ENCODE measurements at regions not wholly inside any gene's neighbourhood (a gene's known extent, or its start where the extent isn't known, plus 50 kb on each side); places are given as distances from the start of the nearest gene placed in this dataset.

DNA sequence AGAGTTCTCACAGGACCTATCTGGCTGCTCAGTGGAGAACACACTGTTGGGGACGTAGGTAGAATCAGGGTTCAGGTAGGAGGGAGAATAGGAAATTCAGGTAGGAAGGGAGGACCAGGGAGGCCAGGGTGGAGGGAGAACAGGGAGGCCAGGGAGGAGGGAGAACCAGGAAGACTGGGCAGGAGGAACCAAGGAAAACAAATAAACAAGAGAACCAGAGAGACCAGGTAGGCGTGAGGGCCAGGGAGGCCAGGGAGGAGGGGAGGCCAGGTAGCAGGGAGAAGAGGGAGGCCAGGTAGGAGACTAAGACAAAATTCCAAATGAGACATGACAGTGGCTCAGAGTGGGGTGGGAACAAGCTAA, 337.6 kb downstream of the EIPR1 start:
- H3K36me3 ChIP-seq (ENCODE audit: control insufficient read depth, low read length), result no peaks in the 10 kb centered on the region

DNA sequence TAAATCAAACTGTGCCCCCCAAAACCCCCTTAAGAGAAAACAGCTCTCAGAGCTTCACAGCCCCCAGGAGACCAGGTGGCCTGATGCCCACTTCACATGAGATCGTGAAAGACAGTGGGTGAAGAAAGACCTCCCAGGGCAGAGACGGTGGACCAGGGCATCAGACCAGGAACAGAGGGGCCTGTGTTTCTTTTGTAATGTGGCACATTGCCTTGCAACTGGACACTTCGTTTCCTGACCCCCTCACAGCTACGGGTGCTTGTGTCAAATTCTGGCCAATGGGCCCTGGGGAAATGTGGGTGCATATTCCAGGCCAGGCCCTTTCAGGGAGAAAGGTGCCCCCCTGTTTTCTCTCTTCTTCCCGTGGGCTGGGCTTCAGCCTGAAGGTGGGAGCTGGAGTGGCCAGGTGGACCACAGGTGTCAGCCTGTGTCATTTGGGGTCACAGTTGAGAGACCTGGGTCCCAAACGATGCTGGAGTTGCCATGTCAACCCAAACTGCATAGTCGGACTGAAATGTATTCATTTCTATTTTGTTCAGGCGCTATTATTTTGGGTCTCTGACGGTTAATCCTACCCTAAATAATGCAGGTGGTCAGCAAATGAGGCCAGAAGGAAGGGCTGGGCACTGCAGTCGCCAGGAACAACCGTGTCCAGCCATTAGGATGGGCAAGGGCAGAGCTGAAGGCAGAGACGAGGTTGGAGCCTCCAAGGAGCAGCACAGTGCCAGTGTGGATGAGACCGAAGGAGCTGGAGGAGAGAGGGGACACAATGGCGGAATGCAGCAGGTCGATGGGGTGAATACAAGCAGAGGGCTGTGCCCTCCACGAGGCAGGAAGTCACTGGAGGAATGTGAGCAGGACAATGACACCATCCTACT, 338.2 kb downstream of the EIPR1 start:
- TF ChIP-seq, protein P1, sequence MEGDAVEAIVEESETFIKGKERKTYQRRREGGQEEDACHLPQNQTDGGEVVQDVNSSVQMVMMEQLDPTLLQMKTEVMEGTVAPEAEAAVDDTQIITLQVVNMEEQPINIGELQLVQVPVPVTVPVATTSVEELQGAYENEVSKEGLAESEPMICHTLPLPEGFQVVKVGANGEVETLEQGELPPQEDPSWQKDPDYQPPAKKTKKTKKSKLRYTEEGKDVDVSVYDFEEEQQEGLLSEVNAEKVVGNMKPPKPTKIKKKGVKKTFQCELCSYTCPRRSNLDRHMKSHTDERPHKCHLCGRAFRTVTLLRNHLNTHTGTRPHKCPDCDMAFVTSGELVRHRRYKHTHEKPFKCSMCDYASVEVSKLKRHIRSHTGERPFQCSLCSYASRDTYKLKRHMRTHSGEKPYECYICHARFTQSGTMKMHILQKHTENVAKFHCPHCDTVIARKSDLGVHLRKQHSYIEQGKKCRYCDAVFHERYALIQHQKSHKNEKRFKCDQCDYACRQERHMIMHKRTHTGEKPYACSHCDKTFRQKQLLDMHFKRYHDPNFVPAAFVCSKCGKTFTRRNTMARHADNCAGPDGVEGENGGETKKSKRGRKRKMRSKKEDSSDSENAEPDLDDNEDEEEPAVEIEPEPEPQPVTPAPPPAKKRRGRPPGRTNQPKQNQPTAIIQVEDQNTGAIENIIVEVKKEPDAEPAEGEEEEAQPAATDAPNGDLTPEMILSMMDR (IDR thresholded peaks at IDR 0.05; ENCODE audit: low read depth, low read length, poor library complexity, severe bottlenecking), result no peak
- TF ChIP-seq EZH2phosphoT487 (IDR thresholded peaks at IDR 0.05; ENCODE audit: borderline replicate concordance, low read length), result no peak
- no peaks in the 10 kb centered on the region for H3K4me1 ChIP-seq (ENCODE audit: control insufficient read depth, low read length)

More for the DNA sequence above, 337.6 kb downstream of the EIPR1 start:
- Histone ChIP-seq H3K9me3 (ENCODE audit: control insufficient read depth, insufficient read depth, low read length) (no peaks in the 10 kb centered on the region), H3K4me1 (ENCODE audit: control insufficient read depth, low read length) (no peaks in the 10 kb centered on the region), H3K27me3 (ENCODE audit: control insufficient read depth, low read length) (no peaks in the 10 kb centered on the region), H4K20me1 (ENCODE audit: control insufficient read depth, insufficient read depth, low read depth, low read length) (no peaks in the 10 kb centered on the region), H3K27ac (ENCODE audit: low read depth, low read length) (no peak overlapping the region), H3K4me2 (ENCODE audit: low read length) (no peak overlapping the region), H3K4me3 (ENCODE audit: low read length) (no peak overlapping the region), H3K79me2 (ENCODE audit: control insufficient read depth, low read length) (no peaks in the 10 kb centered on the region), H3K9me2 (replicated peaks; ENCODE audit: control insufficient read depth, low read length) (no peaks in the 10 kb centered on the region), H3F3A (ENCODE audit: control insufficient read depth, insufficient read depth) (no peaks in the 10 kb centered on the region)
- TF ChIP-seq EZH2phosphoT487 (IDR thresholded peaks at IDR 0.05; ENCODE audit: borderline replicate concordance, low read length), result no peak

DNA sequence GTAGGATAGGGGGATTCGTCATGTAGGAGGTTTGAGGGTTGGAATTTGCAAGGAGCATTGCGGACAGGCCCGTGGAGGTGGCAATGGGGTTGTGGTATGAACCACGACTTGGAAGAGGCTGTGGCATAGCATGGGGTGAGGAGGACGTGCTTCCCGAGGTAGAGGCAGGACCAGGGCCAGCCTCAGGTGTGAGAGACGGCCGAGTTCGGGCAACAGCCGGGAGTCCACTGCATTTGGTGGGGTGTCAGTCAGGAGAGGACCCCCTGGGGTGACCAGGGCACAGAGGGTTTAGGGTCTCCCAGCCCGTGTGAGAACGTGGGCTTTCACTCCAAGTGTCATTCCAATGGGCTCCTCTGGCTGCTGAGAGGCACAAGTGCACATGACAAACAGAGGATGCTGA, 339.0 kb downstream of the EIPR1 start:
- H3F3A ChIP-seq (ENCODE audit: control insufficient read depth, insufficient read depth), result no peaks in the 10 kb centered on the region
- H3K9me3 ChIP-seq (ENCODE audit: control insufficient read depth, insufficient read depth, low read length), result no peaks in the 10 kb centered on the region
- no peak overlapping the region for H3K4me2 ChIP-seq (ENCODE audit: low read length)
- no peaks in the 10 kb centered on the region for H3K27me3 ChIP-seq (ENCODE audit: control insufficient read depth, low read length)
- H3K27ac ChIP-seq (ENCODE audit: low read depth, low read length), result no peak overlapping the region
- H3K79me2 ChIP-seq (ENCODE audit: control insufficient read depth, low read length), result no peaks in the 10 kb centered on the region
- no peaks in the 10 kb centered on the region for H3K36me3 ChIP-seq (ENCODE audit: control insufficient read depth, low read length)
- H3K4me3 ChIP-seq (ENCODE audit: low read length), result no peak overlapping the region
- TF ChIP-seq, protein P1 (IDR thresholded peaks at IDR 0.05; ENCODE audit: low read depth, low read length, poor library complexity, severe bottlenecking), result no peak
- no peak for TF ChIP-seq EZH2phosphoT487 (IDR thresholded peaks at IDR 0.05; ENCODE audit: borderline replicate concordance, low read length)
- H3K9me2 ChIP-seq (replicated peaks; ENCODE audit: control insufficient read depth, low read length), result no peaks in the 10 kb centered on the region
- H3K4me1 ChIP-seq (ENCODE audit: control insufficient read depth, low read length), result no peaks in the 10 kb centered on the region
- no peaks in the 10 kb centered on the region for H4K20me1 ChIP-seq (ENCODE audit: control insufficient read depth, insufficient read depth, low read depth, low read length)

More for the DNA sequence above, 338.2 kb downstream of the EIPR1 start:
- Histone ChIP-seq H3F3A (ENCODE audit: control insufficient read depth, insufficient read depth) (no peaks in the 10 kb centered on the region), H3K4me2 (ENCODE audit: low read length) (no peak overlapping the region), H3K4me3 (ENCODE audit: low read length) (no peak overlapping the region), H3K9me2 (replicated peaks; ENCODE audit: control insufficient read depth, low read length) (no peaks in the 10 kb centered on the region), H3K27me3 (ENCODE audit: control insufficient read depth, low read length) (no peaks in the 10 kb centered on the region), H4K20me1 (ENCODE audit: control insufficient read depth, insufficient read depth, low read depth, low read length) (no peaks in the 10 kb centered on the region), H3K9me3 (ENCODE audit: control insufficient read depth, insufficient read depth, low read length) (no peaks in the 10 kb centered on the region), H3K79me2 (ENCODE audit: control insufficient read depth, low read length) (no peaks in the 10 kb centered on the region), H3K27ac (ENCODE audit: low read depth, low read length) (no peak overlapping the region), H3K36me3 (ENCODE audit: control insufficient read depth, low read length) (no peaks in the 10 kb centered on the region)

Data from DOHH2 (cell line).